ENCODE measurements at regions not wholly inside any gene's neighbourhood (a gene's known extent, or its start where the extent isn't known, plus 50 kb on each side); places are given as distances from the start of the nearest gene placed in this dataset.

- Histone ChIP-seq H3K23ac (ENCODE audit: insufficient read length) (no peak overlapping the region), H3K23me2 (ENCODE audit: low read depth, low read length) (no peaks in the 10 kb centered on the region), H3K9ac (replicated peaks in 1 of 4; ENCODE audit: extremely low read depth in 1 of 4, low read depth in 3 of 4, low read length in 3 of 4) (no peak overlapping the region), H3K18ac (ENCODE audit: extremely low read depth, low read length) (no peak overlapping the region), H4K5ac (ENCODE audit: insufficient read length, low read depth, low read length) (no peak overlapping the region), H3K4me1 (replicated peaks in 1 of 4; ENCODE audit: control insufficient read depth in 3 of 4, insufficient read depth in 4 of 4, low read length in 3 of 4) (no peaks in the 10 kb centered on the region), H3K9me3 (ENCODE audit: insufficient read depth in 2 of 2, low read depth in 1 of 2, low read length in 1 of 2) (no peaks in the 10 kb centered on the region), H2BK15ac (ENCODE audit: low read length) (no peak overlapping the region), H3K36me3 (ENCODE audit: control insufficient read depth in 2 of 4, insufficient read depth in 4 of 4, low read length in 3 of 4) (no peaks in the 10 kb centered on the region), H3K27me3 (replicated peaks in 1 of 4; ENCODE audit: control insufficient read depth in 3 of 4, extremely low read depth in 1 of 4, insufficient read depth in 3 of 4, low read length in 3 of 4) (no peaks in the 10 kb centered on the region), H2BK120ac (replicated peaks; ENCODE audit: low read depth, low read length) (no peak overlapping the region), H3K79me1 (ENCODE audit: low read depth, low read length) (no peaks in the 10 kb centered on the region), H3K79me2 (ENCODE audit: control insufficient read depth in 1 of 2, insufficient read depth in 2 of 2, low read length in 2 of 2) (no peaks in the 10 kb centered on the region), H3K56ac (replicated peaks; ENCODE audit: insufficient read length, low read depth, low read length) (no peak overlapping the region), H3K27ac (ENCODE audit: low read depth, low read length) (no peak overlapping the region), H2AK5ac (ENCODE audit: low read depth, low read length) (no peak overlapping the region), H3K14ac (ENCODE audit: insufficient read length) (no peak overlapping the region), H4K91ac (replicated peaks; ENCODE audit: insufficient read length, low read length) (no peak overlapping the region), H4K8ac (ENCODE audit: extremely low read depth, insufficient read depth, low read length) (no peak overlapping the region), H4K20me1 (replicated peaks in 1 of 2; ENCODE audit: control insufficient read depth in 1 of 2, insufficient read depth in 2 of 2, low read length in 2 of 2) (no peaks in the 10 kb centered on the region), H3K4me2 (ENCODE audit: insufficient read depth in 1 of 2, low read depth in 2 of 2, low read length in 2 of 2) (no peak overlapping the region), H2BK20ac (ENCODE audit: low read length) (no peak overlapping the region), H3K4ac (replicated peaks; ENCODE audit: insufficient read length, low read depth, low read length) (no peak overlapping the region), H2BK5ac (ENCODE audit: low read depth, low read length) (no peak overlapping the region), H3K4me3 (ENCODE audit: extremely low read depth in 1 of 4, insufficient read depth in 2 of 4, low read depth in 3 of 4, low read length in 4 of 4) (no peak overlapping the region), H2AFZ (ENCODE audit: low read length) (no peak overlapping the region), H2BK12ac (ENCODE audit: low read depth, low read length) (no peak overlapping the region)
- ChIA-PET POLR2A (ENCODE audit: partially characterized antibody) (no interaction called here), CTCF (ENCODE audit: partially characterized antibody) (interaction anchor here (0.5 to 2.6 kb wide), 4 partner anchors 35 to 240 kb away, joined by 3 to 13 read pairs (median 4); no protein-coding TSS in a partner anchor)
- DNase-seq (ENCODE audit: low read depth in 1 of 2, low spot score in 2 of 2): no peak
- 92% methylated on average over 5 of the region's 5 CpGs; no CpG with 5 or more reads in 1 of the 2 experiments for WGBS, 2 experiments (ENCODE audit: extremely low coverage in 1 of 2, insufficient coverage in 1 of 2, insufficient read length in 1 of 2, insufficient replicate concordance in 2 of 2, low coverage in 1 of 2, low lambda C conversion rate in 2 of 2, missing lambda C conversion rate in 1 of 2)
- no peak for FAIRE-seq
- TF ChIP-seq SIN3A (conservative IDR thresholded peaks at IDR 0.05 in 1 of 2, IDR thresholded peaks at IDR 0.05 in 1 of 2; ENCODE audit: low read depth in 1 of 2, low read length in 2 of 2) (no peak), GTF2F1 (IDR thresholded peaks at IDR 0.05; ENCODE audit: borderline replicate concordance, low read depth, low read length) (no peak), ASH2L (IDR thresholded peaks at IDR 0.05; ENCODE audit: low read length) (no peak), E2F6 (IDR thresholded peaks at IDR 0.05) (no peak), MAFK (IDR thresholded peaks at IDR 0.05; ENCODE audit: low read depth, low read length) (no peak), ATF3 (IDR thresholded peaks at IDR 0.05; ENCODE audit: insufficient read depth, low read depth, low read length) (no peak), JUND (IDR thresholded peaks at IDR 0.05; ENCODE audit: low read length) (no peak), SIX5 (IDR thresholded peaks at IDR 0.05; ENCODE audit: low read depth, low read length) (no peak), ZNF274 (IDR thresholded peaks at IDR 0.05; ENCODE audit: borderline replicate concordance, extremely low read depth, low read length) (no peak), RFX5 (IDR thresholded peaks at IDR 0.05; ENCODE audit: borderline replicate concordance, low read depth, low read length) (no peak), TBP (IDR thresholded peaks at IDR 0.05; ENCODE audit: low read depth, low read length) (no peak), CTBP2 (IDR thresholded peaks at IDR 0.05; ENCODE audit: borderline replicate concordance, insufficient read depth, insufficient read length, low read length) (no peak), SP4 (IDR thresholded peaks at IDR 0.05; ENCODE audit: low read length) (no peak), PHF8 (conservative IDR thresholded peaks at IDR 0.05; ENCODE audit: low read depth, low read length) (no peak)
These were observed 121.6 kb upstream of the ROPN1 start for GRCh38 chr3:124113485-124113884.
